GM18870 (cell line): ENCODE measurements at regions not wholly inside any gene's neighbourhood (a gene's known extent, or its start where the extent isn't known, plus 50 kb on each side); places are given as distances from the start of the nearest gene placed in this dataset.
"Not testable (repeated sequence)": the region's sequence is repeated elsewhere in the genome, so short reads cannot be mapped to it uniquely, and the experiment has no call there.

Experiments used
- ATAC-seq: cut with Tn5 transposase; IDR thresholded peaks from one replicate; pipeline ENCODE4 v1.9.1; 2021; ENCODE audit warnings: moderate library complexity; ENCODE audit not compliant: unreplicated experiment

GRCh38 chr3:40924559-40925141 is 274.7 kb upstream of the CTNNB1 start:
- no peak for ATAC-seq

DNA sequence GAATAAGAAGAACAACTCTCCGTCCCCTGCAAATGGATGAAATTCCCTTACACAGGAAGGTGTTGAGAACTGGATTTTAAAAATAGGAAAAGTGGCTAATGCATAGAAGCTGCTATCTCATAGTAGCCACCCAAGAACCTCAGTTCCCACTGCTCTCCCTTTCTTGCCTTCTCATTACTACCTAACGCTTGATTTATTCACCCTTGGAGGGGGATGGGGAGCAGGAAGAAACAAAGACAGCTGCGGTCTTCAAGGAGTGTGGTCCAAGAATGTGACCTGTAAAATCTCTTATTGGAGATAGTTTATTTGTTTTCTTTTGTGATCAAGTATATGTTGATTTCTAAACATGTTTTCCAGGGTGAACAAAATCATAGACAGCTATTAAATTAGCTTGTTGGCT is 274.1 kb upstream of the CTNNB1 start:
- no peak for ATAC-seq

DNA sequence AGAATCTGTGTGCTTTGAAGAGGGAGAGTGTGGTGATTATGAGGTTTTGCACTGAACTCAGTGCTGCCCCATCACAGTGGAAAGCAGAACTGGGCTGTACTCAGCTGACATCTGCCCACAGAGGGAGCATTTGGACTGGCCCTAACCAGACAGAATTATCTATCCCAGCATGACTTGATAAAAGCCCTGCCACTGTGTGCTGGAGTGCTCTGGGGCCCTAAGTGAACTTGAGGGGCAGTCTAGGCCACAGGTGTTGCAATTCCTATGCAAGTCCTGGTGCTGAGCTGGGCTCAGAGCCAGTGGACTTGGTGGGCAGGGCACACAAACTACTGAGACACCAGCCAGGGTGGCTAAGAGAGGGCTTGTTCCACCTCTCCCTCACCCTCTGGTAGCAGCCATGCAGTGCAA is 269.2 kb upstream of the CTNNB1 start:
- no peak for ATAC-seq

GRCh38 chr3:40930756-40931155 is 268.5 kb upstream of the CTNNB1 start:
- ATAC-seq: no peak

- ATAC-seq: no peak
Observed at GRCh38 chr3:40938591-40938990, 260.7 kb upstream of the CTNNB1 start.

DNA sequence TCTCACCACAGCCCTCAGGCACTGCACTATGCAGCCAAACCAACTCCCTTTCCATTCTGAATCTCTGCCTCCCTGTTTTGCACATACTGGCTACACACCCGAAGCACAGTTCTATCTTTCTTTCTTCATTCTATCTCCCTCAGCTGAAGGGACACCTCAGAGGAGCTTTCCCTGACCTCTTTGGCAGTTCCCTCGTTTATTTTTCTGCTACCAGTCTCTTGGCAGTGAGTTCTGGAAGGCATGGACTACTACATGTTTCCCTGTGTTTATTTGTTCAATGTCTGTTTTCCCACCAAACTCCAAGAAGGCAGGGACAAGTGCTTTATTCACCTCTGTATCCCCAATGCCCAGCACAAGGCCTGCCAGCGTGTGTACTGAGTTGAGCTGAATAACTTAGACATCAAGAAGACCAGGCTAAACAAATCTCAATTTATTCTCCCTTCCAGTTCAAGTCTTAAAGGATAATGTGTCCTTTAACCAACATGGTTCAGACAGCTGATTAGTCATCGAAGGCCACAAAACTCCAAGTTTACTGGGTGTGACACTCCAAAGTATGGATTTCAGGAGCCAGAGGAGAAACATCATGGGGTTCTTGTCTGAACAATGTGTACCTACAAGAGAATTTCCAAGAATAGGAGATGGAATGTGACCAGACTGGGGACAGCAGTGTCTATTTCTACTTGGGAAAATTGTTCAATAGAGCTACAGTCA is 260.1 kb upstream of the CTNNB1 start:
- ATAC-seq: no peak

DNA sequence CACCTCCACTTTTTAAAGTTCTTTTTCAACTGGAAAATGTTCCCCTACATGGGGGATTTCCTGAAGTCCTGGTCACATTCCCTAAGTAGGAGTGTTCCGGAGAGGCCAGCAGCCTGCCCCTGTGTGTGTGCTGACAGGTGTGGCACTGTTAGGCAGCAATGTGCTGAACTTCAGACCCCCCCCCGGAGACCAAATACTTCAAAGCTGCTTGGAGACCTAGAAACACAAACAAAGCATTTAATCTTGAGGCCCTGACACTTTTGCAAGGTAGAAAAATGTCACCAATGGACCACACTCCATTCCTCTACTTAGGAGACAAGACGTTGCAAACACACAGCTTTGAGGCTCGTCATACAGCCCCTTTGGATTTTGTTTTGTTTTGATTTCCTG is 259.6 kb upstream of the CTNNB1 start:
- ATAC-seq: no peak

GRCh38 chr3:40940651-40941050 is 258.7 kb upstream of the CTNNB1 start:
- no peak for ATAC-seq

DNA sequence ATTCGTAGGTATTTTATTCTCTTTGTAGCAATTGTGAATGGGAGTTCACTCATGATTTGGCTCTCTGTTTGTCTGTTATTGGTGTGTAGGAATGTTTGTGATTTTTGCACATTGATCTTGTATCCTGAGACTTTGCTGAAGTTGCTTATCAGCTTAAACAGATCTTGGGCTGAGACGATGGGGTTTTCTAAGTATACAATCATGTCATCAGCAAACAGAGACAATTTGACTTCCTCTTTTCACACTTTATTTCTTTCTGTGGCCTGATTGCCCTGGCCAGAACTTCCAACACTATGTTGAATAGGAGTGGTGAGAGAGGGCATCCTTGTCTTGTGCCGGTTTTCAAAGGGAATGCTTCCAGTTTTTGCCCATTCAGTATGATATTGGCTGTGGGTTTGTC is 252.3 kb upstream of the CTNNB1 start:
- not testable (repeated sequence) for ATAC-seq

GRCh38 chr3:40949347-40949746 is 250.0 kb upstream of the CTNNB1 start:
- not testable (repeated sequence) for ATAC-seq

- ATAC-seq: no peak
Observed at GRCh38 chr3:40951636-40952035, 247.7 kb upstream of the CTNNB1 start.

DNA sequence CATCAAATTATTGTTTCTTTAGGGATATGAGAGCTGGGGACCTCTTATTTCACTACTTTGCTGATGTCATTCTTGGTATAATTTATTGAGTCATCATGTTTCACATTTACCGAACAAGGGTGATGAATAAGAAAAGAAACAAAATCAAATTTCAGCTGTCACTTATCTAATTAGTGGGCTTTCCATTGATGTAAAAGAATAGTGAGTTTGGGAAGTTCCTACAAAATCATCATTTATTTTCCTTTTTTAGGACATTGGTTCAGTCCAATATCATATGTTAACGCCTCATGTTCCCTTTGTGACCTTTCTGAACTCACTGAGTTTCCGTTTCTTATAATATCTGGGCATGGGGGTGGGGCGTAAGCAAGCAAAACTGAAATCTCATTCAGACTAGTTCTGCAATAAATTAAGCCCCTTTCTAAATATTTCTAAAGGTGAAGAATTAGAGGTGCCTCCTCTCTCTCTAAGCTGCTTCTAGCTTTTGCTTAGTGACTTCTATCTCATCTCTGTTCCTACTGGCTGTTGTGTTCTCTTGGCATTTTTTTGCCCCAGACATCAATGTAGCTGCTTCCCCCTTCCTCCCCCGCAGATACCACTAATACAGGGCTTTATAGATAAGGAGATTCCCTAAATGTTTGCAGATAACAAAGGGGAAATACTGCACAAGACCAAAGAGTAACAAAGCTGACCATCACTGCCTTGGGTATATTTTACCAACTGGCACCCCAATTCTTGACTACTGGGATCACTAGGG is 238.0 kb upstream of the CTNNB1 start:
- no peak for ATAC-seq

DNA sequence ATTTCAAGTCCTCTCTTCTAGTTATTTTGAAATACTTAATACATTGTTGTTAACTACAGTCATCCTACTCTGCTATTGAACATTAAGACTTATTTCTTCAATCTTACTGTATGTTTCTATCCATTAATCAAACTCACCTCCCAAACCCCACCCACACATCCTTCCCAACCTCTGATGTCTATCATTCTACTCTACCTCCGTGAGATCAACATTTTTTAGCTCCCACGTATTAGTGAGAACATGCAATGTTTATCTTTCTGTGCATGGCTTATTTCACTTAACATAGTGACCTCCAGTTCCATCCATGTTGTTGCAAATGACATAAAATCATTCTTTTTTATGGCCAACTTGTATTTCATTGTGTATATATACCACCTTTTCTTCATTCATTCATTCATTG is 236.6 kb upstream of the CTNNB1 start:
- ATAC-seq: no peak

GRCh38 chr3:40968666-40969065 is 230.6 kb upstream of the CTNNB1 start:
- ATAC-seq: no peak

- no peak for ATAC-seq
Observed at GRCh38 chr3:40969341-40969740, 230.0 kb upstream of the CTNNB1 start.

GRCh38 chr3:40969756-40970466 is 229.4 kb upstream of the CTNNB1 start:
- no peak for ATAC-seq

GRCh38 chr3:40971191-40972168 is 227.8 kb upstream of the CTNNB1 start:
- peak; percentile 97 for ATAC-seq

GRCh38 chr3:40972350-40972749 is 227.0 kb upstream of the CTNNB1 start:
- no peak for ATAC-seq

DNA sequence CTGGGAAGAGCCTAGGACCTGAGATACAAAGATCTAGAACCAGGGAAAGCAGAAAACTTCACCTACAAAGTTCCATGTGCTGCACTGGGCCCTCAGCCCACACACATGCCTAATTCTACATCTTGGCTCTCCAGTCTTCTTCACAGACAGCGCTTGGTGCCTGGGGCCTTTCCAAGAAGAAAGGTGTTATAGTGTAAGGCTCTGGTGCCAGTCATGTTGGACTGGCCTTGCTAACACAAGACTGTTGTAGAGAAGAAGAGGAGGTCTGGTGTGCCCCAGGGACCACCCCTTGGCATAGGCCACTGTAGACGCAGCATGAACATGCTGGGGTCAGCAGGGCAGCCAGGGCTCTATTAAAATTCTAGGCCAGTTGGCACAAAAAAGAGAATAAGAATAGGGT is 226.2 kb upstream of the CTNNB1 start:
- no peak for ATAC-seq

DNA sequence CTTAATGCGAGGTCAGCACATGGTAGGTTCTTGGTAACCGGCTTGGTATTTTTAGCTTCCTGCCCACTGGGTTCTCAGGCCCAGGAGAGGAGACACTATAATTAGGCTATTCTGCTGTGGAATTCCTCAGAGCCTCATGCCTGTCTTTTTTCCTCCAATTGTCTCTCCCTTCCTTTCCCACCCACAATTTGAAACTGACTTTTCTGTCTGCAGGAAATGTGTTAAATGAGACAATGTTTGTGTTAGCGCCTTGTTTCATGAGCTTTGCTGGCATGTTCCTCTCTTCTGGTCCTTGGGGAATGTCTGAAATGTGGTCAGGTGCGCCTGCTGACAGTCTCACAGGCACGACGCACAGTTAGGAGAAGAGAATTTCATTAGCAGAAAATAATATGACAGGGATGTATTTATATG is 223.6 kb upstream of the CTNNB1 start:
- no peak for ATAC-seq
